ENCODE measurements at regions not wholly inside any gene's neighbourhood (a gene's known extent, or its start where the extent isn't known, plus 50 kb on each side); places are given as distances from the start of the nearest gene placed in this dataset.

GRCh38 chr4:162406637-162407365, 243.0 kb upstream of the FSTL5 start:
- no peak for DNase-seq (ENCODE audit: low read depth)
- Histone ChIP-seq H3K4me3 (ENCODE audit: low read length) (no peak overlapping the region), H3K9ac (ENCODE audit: low read length) (no peak overlapping the region), H3K9me3 (ENCODE audit: control insufficient read depth, low read length) (no peaks in the 10 kb centered on the region), H3K27me3 (replicated peaks; ENCODE audit: control insufficient read depth, insufficient read depth, low read length) (no peaks in the 10 kb centered on the region), H3K36me3 (ENCODE audit: control insufficient read depth, insufficient read depth, low read length, severe bottlenecking) (no peaks in the 10 kb centered on the region), H3K4me1 (ENCODE audit: control insufficient read depth, insufficient read depth, low read length) (no peaks in the 10 kb centered on the region)

GRCh38 chr4:162403932-162404331, 240.1 kb upstream of the FSTL5 start:
- H3K27me3 ChIP-seq (replicated peaks; ENCODE audit: control insufficient read depth, insufficient read depth, low read length) = no peaks in the 10 kb centered on the region
- no peak for DNase-seq (ENCODE audit: low read depth)
- H3K36me3 ChIP-seq (ENCODE audit: control insufficient read depth, insufficient read depth, low read length, severe bottlenecking) = no peaks in the 10 kb centered on the region
- H3K4me3 ChIP-seq (ENCODE audit: low read length) = no peak overlapping the region
- no peaks in the 10 kb centered on the region for H3K4me1 ChIP-seq (ENCODE audit: control insufficient read depth, insufficient read depth, low read length)
- H3K9ac ChIP-seq (ENCODE audit: low read length) = no peak overlapping the region
- H3K9me3 ChIP-seq (ENCODE audit: control insufficient read depth, low read length) = no peaks in the 10 kb centered on the region

GRCh38 chr4:162403419-162403818, 239.6 kb upstream of the FSTL5 start:
- Histone ChIP-seq H3K27me3 (replicated peaks; ENCODE audit: control insufficient read depth, insufficient read depth, low read length) (no peaks in the 10 kb centered on the region), H3K4me1 (ENCODE audit: control insufficient read depth, insufficient read depth, low read length) (no peaks in the 10 kb centered on the region), H3K9me3 (ENCODE audit: control insufficient read depth, low read length) (no peaks in the 10 kb centered on the region), H3K9ac (ENCODE audit: low read length) (no peak overlapping the region), H3K36me3 (ENCODE audit: control insufficient read depth, insufficient read depth, low read length, severe bottlenecking) (no peaks in the 10 kb centered on the region), H3K4me3 (ENCODE audit: low read length) (no peak overlapping the region)
- no peak for DNase-seq (ENCODE audit: low read depth)

GRCh38 chr4:162401021-162401420, 237.2 kb upstream of the FSTL5 start:
- Histone ChIP-seq H3K9ac (ENCODE audit: low read length) (no peak overlapping the region), H3K4me1 (ENCODE audit: control insufficient read depth, insufficient read depth, low read length) (no peaks in the 10 kb centered on the region), H3K4me3 (ENCODE audit: low read length) (no peak overlapping the region), H3K27me3 (replicated peaks; ENCODE audit: control insufficient read depth, insufficient read depth, low read length) (no peaks in the 10 kb centered on the region), H3K36me3 (ENCODE audit: control insufficient read depth, insufficient read depth, low read length, severe bottlenecking) (no peaks in the 10 kb centered on the region), H3K9me3 (ENCODE audit: control insufficient read depth, low read length) (no peaks in the 10 kb centered on the region)
- DNase-seq (ENCODE audit: low read depth) = no peak

- H3K4me3 ChIP-seq (ENCODE audit: low read length) = no peak overlapping the region
- H3K4me1 ChIP-seq (ENCODE audit: control insufficient read depth, insufficient read depth, low read length) = no peaks in the 10 kb centered on the region
- no peak overlapping the region for H3K9ac ChIP-seq (ENCODE audit: low read length)
- no peaks in the 10 kb centered on the region for H3K36me3 ChIP-seq (ENCODE audit: control insufficient read depth, insufficient read depth, low read length, severe bottlenecking)
- H3K9me3 ChIP-seq (ENCODE audit: control insufficient read depth, low read length) = no peaks in the 10 kb centered on the region
- DNase-seq (ENCODE audit: low read depth) = no peak
- no peaks in the 10 kb centered on the region for H3K27me3 ChIP-seq (replicated peaks; ENCODE audit: control insufficient read depth, insufficient read depth, low read length)
Observed at GRCh38 chr4:162392946-162393345, 229.1 kb upstream of the FSTL5 start.

- no peak overlapping the region for H3K9ac ChIP-seq (ENCODE audit: low read length)
- no peak overlapping the region for H3K4me3 ChIP-seq (ENCODE audit: low read length)
- H3K9me3 ChIP-seq (ENCODE audit: control insufficient read depth, low read length) = peaks cover 2% of the 10 kb centered on the region
- H3K36me3 ChIP-seq (ENCODE audit: control insufficient read depth, insufficient read depth, low read length, severe bottlenecking) = no peaks in the 10 kb centered on the region
- DNase-seq (ENCODE audit: low read depth) = no peak
- no peaks in the 10 kb centered on the region for H3K4me1 ChIP-seq (ENCODE audit: control insufficient read depth, insufficient read depth, low read length)
- no peaks in the 10 kb centered on the region for H3K27me3 ChIP-seq (replicated peaks; ENCODE audit: control insufficient read depth, insufficient read depth, low read length)
Observed at GRCh38 chr4:162366146-162366545, 202.3 kb upstream of the FSTL5 start.

GRCh38 chr4:162364651-162365050, 200.9 kb upstream of the FSTL5 start:
- H3K36me3 ChIP-seq (ENCODE audit: control insufficient read depth, insufficient read depth, low read length, severe bottlenecking) = no peaks in the 10 kb centered on the region
- H3K9me3 ChIP-seq (ENCODE audit: control insufficient read depth, low read length) = peaks cover 2% of the 10 kb centered on the region
- no peak overlapping the region for H3K4me3 ChIP-seq (ENCODE audit: low read length)
- H3K4me1 ChIP-seq (ENCODE audit: control insufficient read depth, insufficient read depth, low read length) = no peaks in the 10 kb centered on the region
- H3K9ac ChIP-seq (ENCODE audit: low read length) = no peak overlapping the region
- DNase-seq (ENCODE audit: low read depth) = no peak
- H3K27me3 ChIP-seq (replicated peaks; ENCODE audit: control insufficient read depth, insufficient read depth, low read length) = no peaks in the 10 kb centered on the region

GRCh38 chr4:162360369-162361149, 196.8 kb upstream of the FSTL5 start:
- Histone ChIP-seq H3K27me3 (replicated peaks; ENCODE audit: control insufficient read depth, insufficient read depth, low read length) (no peaks in the 10 kb centered on the region), H3K4me3 (ENCODE audit: low read length) (no peak overlapping the region), H3K4me1 (ENCODE audit: control insufficient read depth, insufficient read depth, low read length) (no peaks in the 10 kb centered on the region), H3K9ac (ENCODE audit: low read length) (no peak overlapping the region), H3K36me3 (ENCODE audit: control insufficient read depth, insufficient read depth, low read length, severe bottlenecking) (no peaks in the 10 kb centered on the region), H3K9me3 (ENCODE audit: control insufficient read depth, low read length) (peaks cover 2% of the 10 kb centered on the region)
- no peak for DNase-seq (ENCODE audit: low read depth)

GRCh38 chr4:162356181-162356580, 192.4 kb upstream of the FSTL5 start:
- H3K4me1 ChIP-seq (ENCODE audit: control insufficient read depth, insufficient read depth, low read length) = no peaks in the 10 kb centered on the region
- DNase-seq (ENCODE audit: low read depth) = no peak
- H3K9me3 ChIP-seq (ENCODE audit: control insufficient read depth, low read length) = no peaks in the 10 kb centered on the region
- H3K4me3 ChIP-seq (ENCODE audit: low read length) = no peak overlapping the region
- H3K36me3 ChIP-seq (ENCODE audit: control insufficient read depth, insufficient read depth, low read length, severe bottlenecking) = no peaks in the 10 kb centered on the region
- H3K27me3 ChIP-seq (replicated peaks; ENCODE audit: control insufficient read depth, insufficient read depth, low read length) = no peaks in the 10 kb centered on the region
- H3K9ac ChIP-seq (ENCODE audit: low read length) = no peak overlapping the region

- H3K9ac ChIP-seq (ENCODE audit: low read length) = no peak overlapping the region
- H3K36me3 ChIP-seq (ENCODE audit: control insufficient read depth, insufficient read depth, low read length, severe bottlenecking) = no peaks in the 10 kb centered on the region
- no peak for DNase-seq (ENCODE audit: low read depth)
- no peaks in the 10 kb centered on the region for H3K9me3 ChIP-seq (ENCODE audit: control insufficient read depth, low read length)
- no peaks in the 10 kb centered on the region for H3K4me1 ChIP-seq (ENCODE audit: control insufficient read depth, insufficient read depth, low read length)
- no peak overlapping the region for H3K4me3 ChIP-seq (ENCODE audit: low read length)
- no peaks in the 10 kb centered on the region for H3K27me3 ChIP-seq (replicated peaks; ENCODE audit: control insufficient read depth, insufficient read depth, low read length)
Observed at GRCh38 chr4:162352580-162353107, 188.8 kb upstream of the FSTL5 start.

GRCh38 chr4:162350331-162350730, 186.5 kb upstream of the FSTL5 start:
- H3K36me3 ChIP-seq (ENCODE audit: control insufficient read depth, insufficient read depth, low read length, severe bottlenecking) = no peaks in the 10 kb centered on the region
- no peak for DNase-seq (ENCODE audit: low read depth)
- no peaks in the 10 kb centered on the region for H3K9me3 ChIP-seq (ENCODE audit: control insufficient read depth, low read length)
- no peak overlapping the region for H3K4me3 ChIP-seq (ENCODE audit: low read length)
- no peaks in the 10 kb centered on the region for H3K4me1 ChIP-seq (ENCODE audit: control insufficient read depth, insufficient read depth, low read length)
- H3K27me3 ChIP-seq (replicated peaks; ENCODE audit: control insufficient read depth, insufficient read depth, low read length) = no peaks in the 10 kb centered on the region
- H3K9ac ChIP-seq (ENCODE audit: low read length) = no peak overlapping the region

Measured in adipocyte (in vitro differentiated cells).